22Rv1 (cell line): ENCODE measurements at regions not wholly inside any gene's neighbourhood (a gene's known extent, or its start where the extent isn't known, plus 50 kb on each side); places are given as distances from the start of the nearest gene placed in this dataset.

Experiments used
- ZFX ChIP-seq: fragments of 450-650 bp; IDR thresholded peaks from 2 replicates; pipeline ENCODE4 v1.6.1; 2017; ENCODE audit warnings: antibody characterized with exemption, borderline replicate concordance
- TF ChIP-seq, protein P1 (sequence below): fragments of 450-650 bp; IDR thresholded peaks from 2 replicates; pipeline ENCODE4 v1.5.1; 2017; ENCODE audit warnings: mild to moderate bottlenecking

DNA sequence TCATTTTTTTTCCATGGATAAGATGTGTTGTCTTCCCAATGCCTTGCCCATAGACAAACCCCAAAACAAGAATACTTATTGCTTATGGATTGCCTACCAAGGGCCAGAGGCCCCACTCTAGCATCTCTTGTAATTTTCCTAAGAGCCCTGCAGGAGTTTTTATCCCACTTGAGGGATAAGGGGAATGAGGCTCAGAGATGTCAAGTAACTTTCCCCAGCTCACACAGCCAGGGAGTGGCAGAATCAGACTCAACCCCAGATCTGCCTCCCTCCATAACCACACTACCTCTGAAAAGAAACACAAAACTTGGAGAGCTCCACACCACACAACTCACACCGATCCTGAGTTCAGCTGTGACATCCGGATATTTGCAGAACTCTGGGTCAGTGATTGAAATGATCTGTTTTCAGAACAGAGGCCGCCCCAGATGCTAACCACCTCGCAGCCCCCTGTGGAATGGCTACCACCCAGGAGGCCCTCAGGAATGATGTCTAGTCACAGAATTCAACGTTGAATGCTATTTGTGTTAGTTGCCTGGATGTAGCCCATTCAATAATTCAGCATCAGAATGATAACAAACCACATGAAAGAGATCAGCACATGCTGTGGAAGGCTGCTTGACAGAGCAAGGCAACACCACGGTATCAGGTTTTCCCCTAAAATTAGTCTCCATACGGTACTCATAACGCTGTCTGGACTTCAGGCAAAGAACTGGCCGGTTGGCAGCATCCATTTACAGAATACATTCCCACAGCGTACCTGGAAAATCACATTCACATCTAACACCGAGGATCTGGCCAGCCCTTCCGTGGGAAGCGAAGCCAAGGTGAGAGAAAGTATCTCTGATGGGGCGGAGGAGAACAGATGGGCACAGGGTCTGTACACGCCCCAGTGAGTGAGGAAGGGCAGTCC lies 231.9 kb downstream of the TOMM20 start:
- TF ChIP-seq, protein P1, sequence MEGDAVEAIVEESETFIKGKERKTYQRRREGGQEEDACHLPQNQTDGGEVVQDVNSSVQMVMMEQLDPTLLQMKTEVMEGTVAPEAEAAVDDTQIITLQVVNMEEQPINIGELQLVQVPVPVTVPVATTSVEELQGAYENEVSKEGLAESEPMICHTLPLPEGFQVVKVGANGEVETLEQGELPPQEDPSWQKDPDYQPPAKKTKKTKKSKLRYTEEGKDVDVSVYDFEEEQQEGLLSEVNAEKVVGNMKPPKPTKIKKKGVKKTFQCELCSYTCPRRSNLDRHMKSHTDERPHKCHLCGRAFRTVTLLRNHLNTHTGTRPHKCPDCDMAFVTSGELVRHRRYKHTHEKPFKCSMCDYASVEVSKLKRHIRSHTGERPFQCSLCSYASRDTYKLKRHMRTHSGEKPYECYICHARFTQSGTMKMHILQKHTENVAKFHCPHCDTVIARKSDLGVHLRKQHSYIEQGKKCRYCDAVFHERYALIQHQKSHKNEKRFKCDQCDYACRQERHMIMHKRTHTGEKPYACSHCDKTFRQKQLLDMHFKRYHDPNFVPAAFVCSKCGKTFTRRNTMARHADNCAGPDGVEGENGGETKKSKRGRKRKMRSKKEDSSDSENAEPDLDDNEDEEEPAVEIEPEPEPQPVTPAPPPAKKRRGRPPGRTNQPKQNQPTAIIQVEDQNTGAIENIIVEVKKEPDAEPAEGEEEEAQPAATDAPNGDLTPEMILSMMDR: no peak
- TF ChIP-seq ZFX: no peak
